ENCODE measurements at regions not wholly inside any gene's neighbourhood (a gene's known extent, or its start where the extent isn't known, plus 50 kb on each side); places are given as distances from the start of the nearest gene placed in this dataset.

- peak; percentile 41 for DNase-seq (ENCODE audit: low read depth)
- TF ChIP-seq CTCF (IDR thresholded peaks at IDR 0.05; ENCODE audit: control insufficient read depth, extremely low read depth, insufficient read depth): no peak
Measured at GRCh38 chr18:48488388-48488850, 50.4 kb upstream of the CTIF start.

GRCh38 chr18:48486754-48487153, 52.1 kb upstream of the CTIF start:
- no peak for TF ChIP-seq CTCF (IDR thresholded peaks at IDR 0.05; ENCODE audit: control insufficient read depth, extremely low read depth, insufficient read depth)
- no peak for DNase-seq (ENCODE audit: low read depth)
- H3K4me3 ChIP-seq (ENCODE audit: low read depth, low read length): no peak overlapping the region

More at GRCh38 chr18:48488388-48488850, 50.4 kb upstream of the CTIF start:
- no peak overlapping the region for H3K4me3 ChIP-seq (ENCODE audit: low read depth, low read length)

- DNase-seq (ENCODE audit: low read depth): no peak
- no peak overlapping the region for H3K4me3 ChIP-seq (ENCODE audit: low read depth, low read length)
- no peak for TF ChIP-seq CTCF (IDR thresholded peaks at IDR 0.05; ENCODE audit: control insufficient read depth, extremely low read depth, insufficient read depth)
Measured at GRCh38 chr18:48485828-48486405, 52.9 kb upstream of the CTIF start.

GRCh38 chr18:48481092-48481491, 57.7 kb upstream of the CTIF start:
- no peak for TF ChIP-seq CTCF (IDR thresholded peaks at IDR 0.05; ENCODE audit: control insufficient read depth, extremely low read depth, insufficient read depth)
- no peak overlapping the region for H3K4me3 ChIP-seq (ENCODE audit: low read depth, low read length)
- DNase-seq (ENCODE audit: low read depth): no peak

- no peak overlapping the region for H3K4me3 ChIP-seq (ENCODE audit: low read depth, low read length)
- TF ChIP-seq CTCF (IDR thresholded peaks at IDR 0.05; ENCODE audit: control insufficient read depth, extremely low read depth, insufficient read depth): no peak
- no peak for DNase-seq (ENCODE audit: low read depth)
Measured at GRCh38 chr18:48479531-48479930, 59.3 kb upstream of the CTIF start.

GRCh38 chr18:48477348-48477747, 61.5 kb upstream of the CTIF start:
- no peak for TF ChIP-seq CTCF (IDR thresholded peaks at IDR 0.05; ENCODE audit: control insufficient read depth, extremely low read depth, insufficient read depth)
- H3K4me3 ChIP-seq (ENCODE audit: low read depth, low read length): no peak overlapping the region
- DNase-seq (ENCODE audit: low read depth): no peak

- no peak for DNase-seq (ENCODE audit: low read depth)
- no peak for TF ChIP-seq CTCF (IDR thresholded peaks at IDR 0.05; ENCODE audit: control insufficient read depth, extremely low read depth, insufficient read depth)
- H3K4me3 ChIP-seq (ENCODE audit: low read depth, low read length): no peak overlapping the region
Measured at GRCh38 chr18:48476550-48476917, 62.3 kb upstream of the CTIF start.

All from LNCaP clone FGC (cell line).